ENCODE measurements at regions not wholly inside any gene's neighbourhood (a gene's known extent, or its start where the extent isn't known, plus 50 kb on each side); places are given as distances from the start of the nearest gene placed in this dataset.

- DNase-seq (ENCODE audit: low read depth, low spot score) = no peak
- no peak overlapping the region for H3K4me3 ChIP-seq (ENCODE audit: low read length)
Measured at GRCh38 chr4:4808086-4808485, 51.4 kb upstream of the MSX1 start.

GRCh38 chr4:4805887-4806286, 53.6 kb upstream of the MSX1 start:
- no peak for DNase-seq (ENCODE audit: low read depth, low spot score)
- H3K4me3 ChIP-seq (ENCODE audit: low read length) = no peak overlapping the region

- no peak for DNase-seq (ENCODE audit: low read depth, low spot score)
- no peak overlapping the region for H3K4me3 ChIP-seq (ENCODE audit: low read length)
Measured at GRCh38 chr4:4803912-4804296, 55.6 kb upstream of the MSX1 start.

- DNase-seq (ENCODE audit: low read depth, low spot score) = no peak
Measured at GRCh38 chr4:4803216-4803911, 56.1 kb upstream of the MSX1 start.

GRCh38 chr4:4800646-4801408, 58.6 kb upstream of the MSX1 start:
- no peak for DNase-seq (ENCODE audit: low read depth, low spot score)
- H3K4me3 ChIP-seq (ENCODE audit: low read length) = no peak overlapping the region

More at GRCh38 chr4:4803216-4803911, 56.1 kb upstream of the MSX1 start:
- H3K4me3 ChIP-seq (ENCODE audit: low read length) = no peak overlapping the region

- H3K4me3 ChIP-seq (ENCODE audit: low read length) = no peak overlapping the region
- no peak for DNase-seq (ENCODE audit: low read depth, low spot score)
Measured at GRCh38 chr4:4794421-4794820, 65.0 kb upstream of the MSX1 start.

GRCh38 chr4:4792466-4792865, 67.0 kb upstream of the MSX1 start:
- no peak for DNase-seq (ENCODE audit: low read depth, low spot score)
- H3K4me3 ChIP-seq (ENCODE audit: low read length) = no peak overlapping the region

- H3K4me3 ChIP-seq (ENCODE audit: low read length) = no peak overlapping the region
- DNase-seq (ENCODE audit: low read depth, low spot score) = no peak
Measured at GRCh38 chr4:4791299-4792111, 68.0 kb upstream of the MSX1 start.

- DNase-seq (ENCODE audit: low read depth, low spot score) = no peak
- H3K4me3 ChIP-seq (ENCODE audit: low read length) = no peak overlapping the region
Measured at GRCh38 chr4:4789462-4789861, 70.0 kb upstream of the MSX1 start.

DNA sequence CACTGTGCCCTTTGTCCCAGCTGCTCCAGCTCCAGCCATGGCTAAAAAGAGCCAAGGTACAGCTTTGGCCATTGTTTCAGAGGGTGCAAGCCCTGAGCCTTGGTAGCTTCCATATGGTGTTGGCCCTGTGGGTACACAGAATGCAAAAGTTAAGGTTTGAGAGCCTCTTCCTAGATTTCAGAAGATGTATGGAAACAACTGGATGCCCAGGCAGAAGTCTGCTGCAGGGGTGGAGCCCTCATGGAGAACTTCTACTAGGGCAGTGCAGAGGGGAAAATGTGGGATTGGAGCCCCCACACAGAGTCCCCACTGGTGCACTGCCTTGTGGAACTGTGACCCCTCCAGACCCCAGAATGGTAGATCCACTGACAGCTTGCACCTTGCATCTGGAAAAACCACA, 70.9 kb upstream of the MSX1 start:
- DNase-seq (ENCODE audit: low read depth, low spot score) = no peak

DNA sequence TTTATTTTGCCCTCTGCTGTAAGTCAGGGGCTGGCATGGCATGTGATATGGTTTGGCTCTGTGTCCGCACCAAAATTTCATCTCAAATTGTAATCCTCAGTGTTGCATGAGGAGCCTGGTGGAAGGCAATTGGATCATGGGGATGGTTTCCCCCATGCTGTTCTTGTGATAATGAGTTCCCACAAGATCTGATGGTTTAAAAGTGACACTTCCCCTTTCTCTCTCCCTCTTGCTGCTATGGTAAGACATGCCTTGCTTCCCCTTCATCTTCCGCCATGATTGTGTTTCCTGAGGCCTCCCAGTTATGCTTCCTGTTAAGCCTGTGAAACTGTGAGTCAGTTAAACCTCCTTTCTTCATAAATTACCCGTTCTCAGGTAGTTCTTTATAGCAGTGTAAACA, 72.0 kb upstream of the MSX1 start:
- no peak overlapping the region for H3K4me3 ChIP-seq (ENCODE audit: low read length)
- DNase-seq (ENCODE audit: low read depth, low spot score) = no peak

More for the DNA sequence above, 70.9 kb upstream of the MSX1 start:
- H3K4me3 ChIP-seq (ENCODE audit: low read length) = no peak overlapping the region

DNA sequence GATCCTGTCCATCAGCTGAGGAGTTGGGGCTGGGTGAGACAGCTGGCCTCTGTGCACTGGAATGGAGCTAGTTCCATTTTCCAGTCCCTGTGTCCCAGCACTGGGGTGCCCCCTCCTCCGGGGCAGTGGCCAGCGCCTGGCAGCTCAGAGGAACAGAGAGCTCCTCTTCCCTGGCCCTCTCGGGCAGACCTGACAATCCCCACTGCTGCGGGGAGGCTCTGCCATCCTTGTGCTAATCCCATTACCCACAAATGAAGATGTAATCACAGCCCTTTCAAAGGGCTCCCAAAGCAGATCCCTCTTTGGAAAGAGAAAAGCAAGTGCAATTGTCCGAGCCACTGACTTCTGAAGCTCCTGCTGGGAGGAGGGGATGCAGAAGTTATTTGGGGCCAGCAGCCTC, 75.1 kb upstream of the MSX1 start:
- H3K4me3 ChIP-seq (ENCODE audit: low read length) = no peak overlapping the region
- DNase-seq (ENCODE audit: low read depth, low spot score) = no peak

- no peak overlapping the region for H3K4me3 ChIP-seq (ENCODE audit: low read length)
- DNase-seq (ENCODE audit: low read depth, low spot score) = no peak
Measured at GRCh38 chr4:4783847-4784246, 75.6 kb upstream of the MSX1 start.

- H3K4me3 ChIP-seq (ENCODE audit: low read length) = no peak overlapping the region
- DNase-seq (ENCODE audit: low read depth, low spot score) = no peak
Measured at GRCh38 chr4:4782969-4783368, 76.5 kb upstream of the MSX1 start.

- no peak overlapping the region for H3K4me3 ChIP-seq (ENCODE audit: low read length)
- DNase-seq (ENCODE audit: low read depth, low spot score) = no peak
Measured at GRCh38 chr4:4781936-4782707, 77.3 kb upstream of the MSX1 start.

GRCh38 chr4:4780729-4781244, 78.7 kb upstream of the MSX1 start:
- DNase-seq (ENCODE audit: low read depth, low spot score) = no peak
- H3K4me3 ChIP-seq (ENCODE audit: low read length) = no peak overlapping the region

GRCh38 chr4:4779486-4779885, 80.0 kb upstream of the MSX1 start:
- no peak overlapping the region for H3K4me3 ChIP-seq (ENCODE audit: low read length)

GRCh38 chr4:4779054-4779453, 80.4 kb upstream of the MSX1 start:
- DNase-seq (ENCODE audit: low read depth, low spot score) = no peak
- H3K4me3 ChIP-seq (ENCODE audit: low read length) = no peak overlapping the region

More at GRCh38 chr4:4779486-4779885, 80.0 kb upstream of the MSX1 start:
- no peak for DNase-seq (ENCODE audit: low read depth, low spot score)

- H3K4me3 ChIP-seq (ENCODE audit: low read length) = no peak overlapping the region
- no peak for DNase-seq (ENCODE audit: low read depth, low spot score)
Measured at GRCh38 chr4:4778554-4778953, 80.9 kb upstream of the MSX1 start.

Data from Jurkat, Clone E6-1 (cell line).